GM18520 (cell line): ENCODE measurements at regions not wholly inside any gene's neighbourhood (a gene's known extent, or its start where the extent isn't known, plus 50 kb on each side); places are given as distances from the start of the nearest gene placed in this dataset.

Source experiments
- ATAC-seq: cut with Tn5 transposase; IDR thresholded peaks from one replicate; pipeline ENCODE4 v1.9.1; 2021; ENCODE audit not compliant: unreplicated experiment

GRCh38 chr6:113258771-113259170 lies 598.4 kb upstream of the MARCKS start:
- ATAC-seq = no peak

- ATAC-seq = no peak
These were observed 585.7 kb upstream of the MARCKS start for GRCh38 chr6:113271437-113271836.

- no peak for ATAC-seq
These were observed 580.5 kb upstream of the MARCKS start for GRCh38 chr6:113276601-113277000.

GRCh38 chr6:113277111-113277510 lies 580.0 kb upstream of the MARCKS start:
- ATAC-seq = no peak

GRCh38 chr6:113281014-113281413 lies 576.1 kb upstream of the MARCKS start:
- ATAC-seq = no peak

- no peak for ATAC-seq
These were observed 575.7 kb upstream of the MARCKS start for GRCh38 chr6:113281431-113281830.

GRCh38 chr6:113287396-113287795 lies 569.7 kb upstream of the MARCKS start:
- ATAC-seq = peak; percentile 58

- no peak for ATAC-seq
These were observed 568.7 kb upstream of the MARCKS start for GRCh38 chr6:113288409-113288808.

GRCh38 chr6:113289166-113289565 lies 568.0 kb upstream of the MARCKS start:
- no peak for ATAC-seq

GRCh38 chr6:113290684-113291083 lies 566.5 kb upstream of the MARCKS start:
- no peak for ATAC-seq

- no peak for ATAC-seq
These were observed 565.2 kb upstream of the MARCKS start for GRCh38 chr6:113291751-113292445.

- ATAC-seq = peak; percentile 83
These were observed 564.3 kb upstream of the MARCKS start for GRCh38 chr6:113292646-113293422.

GRCh38 chr6:113293423-113293740 lies 563.8 kb upstream of the MARCKS start:
- peak; percentile 6 for ATAC-seq

- no peak for ATAC-seq
These were observed 557.6 kb upstream of the MARCKS start for GRCh38 chr6:113299531-113299930.

- ATAC-seq = no peak
These were observed 555.5 kb upstream of the MARCKS start for GRCh38 chr6:113301651-113302050.

GRCh38 chr6:113304116-113304515 lies 553.0 kb upstream of the MARCKS start:
- ATAC-seq = no peak

- peak; percentile 88 for ATAC-seq
These were observed 550.5 kb upstream of the MARCKS start for GRCh38 chr6:113306552-113307145.

- no peak for ATAC-seq
These were observed 548.9 kb upstream of the MARCKS start for GRCh38 chr6:113308266-113308665.

- ATAC-seq = no peak
These were observed 543.3 kb upstream of the MARCKS start for GRCh38 chr6:113313841-113314240.

GRCh38 chr6:113315165-113315564 lies 542.0 kb upstream of the MARCKS start:
- ATAC-seq = no peak

- ATAC-seq = no peak
These were observed 541.3 kb upstream of the MARCKS start for GRCh38 chr6:113315879-113316278.

GRCh38 chr6:113317442-113317841 lies 539.7 kb upstream of the MARCKS start:
- ATAC-seq = no peak
